Ovary (tissue), 7 donors: ENCODE measurements at regions not wholly inside any gene's neighbourhood (a gene's known extent, or its start where the extent isn't known, plus 50 kb on each side); places are given as distances from the start of the nearest gene placed in this dataset.

ENCODE experiments used
- DNase-seq, 5 donors: peaks; one replicate each; pipeline ENCODE4 v3.0.0-alpha.2; 2019 to 2020
- H3K27ac ChIP-seq, 2 donors: fragments of 200-600 bp; one replicate each; pipeline versions ENCODE4 v1.5.1 to v1.8.0; 2019 to 2022
- H3K27me3 ChIP-seq: fragments of 200-600 bp; one replicate; pipeline ENCODE4 v1.8.0; 2022
- H3K36me3 ChIP-seq: fragments of 200-600 bp; sonication (generic); one replicate; pipeline ENCODE4 v1.5.1; 2019
- H3K4me1 ChIP-seq: one replicate; pipeline ENCODE4 v1.8.1; 2013; ENCODE audit warnings: mild to moderate bottlenecking, moderate library complexity; ENCODE audit not compliant: insufficient read depth
- H3K4me3 ChIP-seq: fragments of 200-600 bp; sonication (generic); one replicate; pipeline ENCODE4 v1.5.1; 2017
- H3K9me3 ChIP-seq, 2 donors: fragments of 200-600 bp in 1 of 2; sonication (generic) in 1 of 2; one replicate each; pipeline versions ENCODE4 v1.5.1 to v1.8.1; 2013 to 2019; ENCODE audit warnings: mild to moderate bottlenecking in 1 of 2, moderate library complexity in 1 of 2
- EP300 ChIP-seq: sonication (generic); formaldehyde crosslinking; IDR thresholded peaks from one replicate; pipeline ENCODE4 v1.6.1; 2017; ENCODE audit warnings: antibody characterized with exemption
- POLR2A ChIP-seq: fragments of 450-650 bp; IDR thresholded peaks from one replicate; pipeline ENCODE4 v1.6.1; 2017; ENCODE audit warnings: antibody characterized with exemption, mild to moderate bottlenecking, moderate library complexity
- WGBS, 3 donors: extraction: QIAGEN DNeasy Blood & Tissue Kit in 1 of 3; methylation state at CpG; one replicate each; pipeline versions ENCODE4 v1.1.5 to v1.1.7; 2013 to 2017; 5-methylcytosine and 5-hydroxymethylcytosine counted together
- intact Hi-C, 4 donors: fragments of 100-400 bp; cut with DNase I; formaldehyde crosslinking; loops; one replicate each; pipeline versions ENCODE4 v1.11.0 to v1.15.1; 2022 to 2023
- TF ChIP-seq, protein P1 (sequence below), 3 donors: fragments of 450-650 bp in 2 of 3; fragments of 200-600 bp in 1 of 3; IDR thresholded peaks; one replicate each; pipeline versions ENCODE4 v1.5.1 to v1.8.0; 2016 to 2022; ENCODE audit warnings: antibody characterized with exemption in 3 of 3, mild to moderate bottlenecking in 1 of 3
- donor health status: DM: no; HTN: no; CAD: no; lungs with moderate emphysema.
- donor health status: DM: no; HTN: no; CAD: no.
- donor health status: Bipolar disorder and iron deficiency.
- donor health status: DM: no; HTN: no; CAD: no.
- donor health status: DM: yes; HTN: yes; CAD: no.

DNA sequence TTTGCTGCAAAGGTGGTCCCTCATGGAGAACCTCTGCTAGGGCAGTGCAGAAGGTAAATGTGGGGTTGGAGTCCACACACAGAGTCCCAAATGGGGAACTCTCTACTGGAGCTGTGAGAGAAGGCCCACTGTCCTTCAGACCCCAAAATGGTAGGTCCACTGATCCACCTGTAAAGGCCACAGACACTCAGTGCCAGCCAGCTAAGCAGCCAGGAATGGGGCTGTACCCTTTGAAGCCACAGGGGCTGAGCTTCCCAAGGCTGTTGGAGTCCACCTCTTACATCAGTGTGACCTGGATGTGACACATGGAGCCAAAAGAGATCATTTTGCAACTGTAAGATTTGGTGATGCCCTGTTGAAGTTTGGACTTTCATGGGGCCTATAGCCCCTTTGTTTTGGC is 252.4 kb upstream of the GULP1 start:
- Histone ChIP-seq H3K36me3 (no peaks in the 10 kb centered on the region), H3K4me3 (no peak overlapping the region), H3K27me3 (no peaks in the 10 kb centered on the region), H3K9me3 (no peaks in the 10 kb centered on the region), H3K27ac (no peak overlapping the region), H3K4me1 (no peaks in the 10 kb centered on the region)
- no peak for DNase-seq
- intact Hi-C loops, result no loop called here
- TF ChIP-seq, protein P1, sequence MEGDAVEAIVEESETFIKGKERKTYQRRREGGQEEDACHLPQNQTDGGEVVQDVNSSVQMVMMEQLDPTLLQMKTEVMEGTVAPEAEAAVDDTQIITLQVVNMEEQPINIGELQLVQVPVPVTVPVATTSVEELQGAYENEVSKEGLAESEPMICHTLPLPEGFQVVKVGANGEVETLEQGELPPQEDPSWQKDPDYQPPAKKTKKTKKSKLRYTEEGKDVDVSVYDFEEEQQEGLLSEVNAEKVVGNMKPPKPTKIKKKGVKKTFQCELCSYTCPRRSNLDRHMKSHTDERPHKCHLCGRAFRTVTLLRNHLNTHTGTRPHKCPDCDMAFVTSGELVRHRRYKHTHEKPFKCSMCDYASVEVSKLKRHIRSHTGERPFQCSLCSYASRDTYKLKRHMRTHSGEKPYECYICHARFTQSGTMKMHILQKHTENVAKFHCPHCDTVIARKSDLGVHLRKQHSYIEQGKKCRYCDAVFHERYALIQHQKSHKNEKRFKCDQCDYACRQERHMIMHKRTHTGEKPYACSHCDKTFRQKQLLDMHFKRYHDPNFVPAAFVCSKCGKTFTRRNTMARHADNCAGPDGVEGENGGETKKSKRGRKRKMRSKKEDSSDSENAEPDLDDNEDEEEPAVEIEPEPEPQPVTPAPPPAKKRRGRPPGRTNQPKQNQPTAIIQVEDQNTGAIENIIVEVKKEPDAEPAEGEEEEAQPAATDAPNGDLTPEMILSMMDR (IDR thresholded peaks at IDR 0.05), result no peak
- TF ChIP-seq EP300 (no peak), POLR2A (no peak)

DNA sequence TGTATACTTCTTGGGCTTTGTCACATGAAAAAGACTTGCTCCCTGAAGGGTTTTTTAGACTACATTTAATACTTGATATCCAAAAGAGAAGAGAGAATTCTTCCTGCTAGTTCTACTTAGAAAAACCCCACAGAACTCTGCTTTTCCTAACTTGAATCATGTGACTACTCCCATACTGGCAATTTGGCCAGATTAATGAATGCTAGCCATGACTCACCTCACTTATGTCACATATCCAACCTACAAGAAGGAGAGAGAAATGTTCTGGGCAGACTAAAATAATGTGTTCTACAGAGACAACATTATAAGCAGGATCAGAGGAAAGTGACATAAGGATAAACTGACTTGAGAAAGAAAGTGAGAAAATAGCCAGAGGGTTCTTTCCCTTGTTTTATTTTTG is 249.3 kb upstream of the GULP1 start:
- no peak overlapping the region for H3K27ac ChIP-seq
- H3K36me3 ChIP-seq, result no peaks in the 10 kb centered on the region
- H3K9me3 ChIP-seq, result no peaks in the 10 kb centered on the region
- no peak for DNase-seq
- no peaks in the 10 kb centered on the region for H3K27me3 ChIP-seq
- intact Hi-C loops, result no loop called here
- no peaks in the 10 kb centered on the region for H3K4me1 ChIP-seq
- H3K4me3 ChIP-seq, result no peak overlapping the region
- TF ChIP-seq, protein P1 (IDR thresholded peaks at IDR 0.05), result no peak
- TF ChIP-seq POLR2A (no peak), EP300 (no peak)

DNA sequence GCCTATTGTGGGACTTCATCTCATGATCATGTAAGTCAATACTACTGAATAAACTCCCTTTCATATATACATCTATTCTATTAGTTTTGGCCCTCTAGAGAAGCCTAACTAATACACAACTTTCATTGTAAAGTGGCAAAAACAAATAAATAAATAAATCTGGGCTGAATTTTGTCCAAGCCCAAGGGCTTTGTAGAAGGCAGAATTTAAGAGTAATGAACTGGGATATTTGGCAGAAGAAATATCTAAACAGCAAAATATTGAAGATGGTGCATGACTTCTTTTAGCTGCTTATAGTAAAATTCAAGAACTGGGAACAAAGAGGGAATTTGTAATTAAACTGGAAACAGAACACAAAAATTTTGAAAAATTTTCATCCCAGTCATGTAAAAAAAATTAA is 246.7 kb upstream of the GULP1 start:
- intact Hi-C loops, result no loop called here
- H3K27ac ChIP-seq, result no peak overlapping the region
- TF ChIP-seq EP300, result no peak
- TF ChIP-seq, protein P1 (IDR thresholded peaks at IDR 0.05), result no peak
- no peak for TF ChIP-seq POLR2A
- no peaks in the 10 kb centered on the region for H3K4me1 ChIP-seq
- no peak for DNase-seq
- H3K4me3 ChIP-seq, result no peak overlapping the region
- H3K9me3 ChIP-seq, result no peaks in the 10 kb centered on the region
- no peaks in the 10 kb centered on the region for H3K36me3 ChIP-seq
- H3K27me3 ChIP-seq, result no peaks in the 10 kb centered on the region

DNA sequence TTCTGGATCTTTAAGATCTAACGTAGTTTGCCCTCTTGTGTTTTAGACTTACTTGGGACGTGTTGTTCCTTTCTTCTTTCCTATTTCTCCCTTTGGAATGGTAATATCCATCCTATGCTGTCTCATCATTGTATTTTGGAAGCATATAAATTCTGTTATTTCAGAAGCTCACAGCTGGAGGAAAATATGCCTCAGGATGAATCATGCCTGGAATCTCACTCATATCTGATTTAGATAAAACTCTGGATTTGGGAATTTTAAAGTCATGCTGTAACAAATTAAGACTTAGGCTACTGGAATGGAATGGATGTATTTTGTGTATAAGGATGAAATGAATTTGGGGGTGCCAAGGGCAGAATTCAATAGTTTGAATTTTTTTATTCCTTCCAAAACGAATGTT is 245.2 kb upstream of the GULP1 start:
- intact Hi-C loops, result no loop called here

More for the DNA sequence above, 245.2 kb upstream of the GULP1 start:
- whole genome bisulfite sequencing, 3 donors, result 83 to 93% (median 84%) methylated on average over 3 of the region's 3 CpGs
- H3K4me3 ChIP-seq, result no peak overlapping the region
- H3K27ac ChIP-seq, result no peak overlapping the region
- peaks cover 2% of the 10 kb centered on the region for H3K4me1 ChIP-seq
- TF ChIP-seq, protein P1 (IDR thresholded peaks at IDR 0.05), result no peak
- no peak for TF ChIP-seq POLR2A
- TF ChIP-seq EP300, result no peak
- no peaks in the 10 kb centered on the region for H3K9me3 ChIP-seq
- H3K27me3 ChIP-seq, result no peaks in the 10 kb centered on the region
- no peak for DNase-seq
- no peaks in the 10 kb centered on the region for H3K36me3 ChIP-seq
